ENCODE measurements at regions not wholly inside any gene's neighbourhood (a gene's known extent, or its start where the extent isn't known, plus 50 kb on each side); places are given as distances from the start of the nearest gene placed in this dataset.
A peak's percentile ranks its signal among the peaks of the same experiment; 100 is the strongest.

DNA sequence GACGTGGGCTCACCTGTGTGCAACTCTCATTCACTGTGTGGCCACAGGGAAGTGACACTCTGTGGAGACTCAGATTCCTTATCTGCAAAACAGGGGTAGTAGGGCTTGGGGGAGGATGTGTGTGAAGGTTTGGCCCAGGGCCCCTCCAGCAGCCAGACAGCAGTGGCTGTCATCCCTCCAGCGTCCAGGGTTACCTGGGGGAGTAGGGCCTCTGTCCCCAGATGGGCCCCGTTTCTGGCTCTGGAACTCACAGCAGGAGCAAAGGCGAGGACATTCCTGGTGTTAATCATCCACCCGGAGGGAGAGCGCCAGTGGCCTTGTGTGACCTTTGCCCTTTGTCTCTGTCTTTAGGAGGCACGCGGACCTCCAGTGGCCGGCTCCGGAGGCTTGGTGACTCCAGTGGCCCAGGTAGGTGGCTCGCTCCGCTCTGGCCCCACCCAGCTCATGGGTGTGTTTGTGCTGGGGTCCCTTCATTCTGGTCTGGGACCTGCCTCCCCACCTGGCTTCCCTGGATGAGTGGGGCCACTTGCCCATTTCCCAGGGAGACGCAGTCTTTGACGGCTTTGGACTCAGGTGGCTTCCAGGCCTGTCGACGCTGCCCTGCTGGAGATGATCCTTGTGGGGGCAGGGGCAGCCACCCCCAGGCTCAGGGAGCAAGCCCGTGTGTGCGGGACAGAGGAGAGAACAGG lies 166.2 kb downstream of the SEC14L1 start:
- no peak for DNase-seq (ENCODE audit: low spot score)

DNA sequence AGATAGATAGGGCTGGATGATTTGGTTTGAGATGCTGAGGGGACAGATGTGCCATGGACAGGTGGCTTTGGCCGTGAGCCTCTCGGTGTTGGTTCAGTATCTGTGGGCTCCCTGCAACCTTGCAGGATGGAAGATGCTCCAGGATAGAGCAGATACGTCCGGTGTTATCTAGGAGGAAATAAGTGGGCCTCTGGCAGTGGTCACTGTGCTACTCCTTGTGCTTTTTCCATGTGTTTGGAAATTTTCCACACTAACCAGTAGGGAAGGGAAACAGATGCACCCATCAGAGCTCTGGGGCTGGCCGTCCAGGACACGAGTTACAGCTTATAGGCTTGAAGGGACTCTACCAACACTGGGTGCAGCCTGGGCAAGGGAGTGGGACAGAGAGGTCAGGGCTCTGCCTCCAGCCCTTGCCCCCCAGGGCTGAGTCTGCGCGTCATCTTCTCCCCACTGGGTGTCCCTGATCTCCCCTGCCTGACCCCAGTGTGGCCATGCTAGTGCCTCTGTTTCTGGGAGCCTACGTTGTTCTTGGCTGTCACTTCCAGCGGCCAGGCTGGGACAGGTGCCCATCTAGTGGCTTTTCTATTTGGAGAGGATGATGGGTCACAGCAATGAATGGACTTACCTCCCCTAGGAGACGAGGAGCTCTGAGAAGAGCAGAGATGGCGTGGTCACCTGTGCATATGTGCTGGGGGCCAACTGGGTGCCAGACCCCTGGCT lies 166.9 kb downstream of the SEC14L1 start:
- no peak for DNase-seq (ENCODE audit: low spot score)

DNA sequence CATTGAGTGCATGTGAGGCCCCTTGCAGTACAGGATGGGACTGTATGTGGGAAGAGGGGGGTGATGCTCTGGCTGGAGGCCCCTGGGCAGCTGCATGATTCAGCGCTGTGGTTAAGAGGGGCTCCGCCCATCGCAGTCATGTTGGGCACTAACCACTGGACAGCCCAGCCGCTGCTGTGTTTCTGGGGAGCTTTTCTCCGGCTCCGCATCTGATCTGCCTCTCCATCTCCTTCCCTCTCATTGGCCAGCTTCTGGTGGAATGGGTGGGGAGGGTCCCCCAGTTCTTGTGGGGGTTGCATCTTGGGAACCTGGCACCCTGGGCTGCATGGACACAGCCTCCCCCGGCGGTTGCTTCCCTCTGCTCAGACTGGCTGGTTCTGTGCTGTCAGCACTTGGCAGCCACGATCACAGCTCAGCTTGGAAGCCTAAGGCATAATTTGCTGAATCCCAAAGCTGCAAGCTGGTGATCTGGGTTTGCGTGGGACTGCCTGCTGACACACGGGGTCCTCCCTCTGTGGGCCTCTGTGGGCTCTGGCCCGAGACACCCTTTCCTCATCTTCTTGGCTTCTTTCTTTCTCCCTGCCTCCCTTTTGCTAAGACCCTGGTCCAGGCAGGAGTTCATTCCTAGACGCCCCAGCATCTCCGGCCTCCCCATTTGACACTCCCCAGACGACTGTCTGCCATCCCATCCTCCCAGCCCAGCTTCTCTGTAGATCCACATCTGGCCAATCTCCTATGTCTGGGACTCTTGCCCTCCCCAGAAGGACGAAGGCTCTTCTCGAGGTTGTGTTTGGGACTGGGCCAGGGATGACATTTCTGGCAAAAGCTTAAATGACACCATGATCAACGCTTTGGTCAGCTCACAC lies 168.3 kb downstream of the SEC14L1 start:
- no peak for DNase-seq (ENCODE audit: low spot score)

DNA sequence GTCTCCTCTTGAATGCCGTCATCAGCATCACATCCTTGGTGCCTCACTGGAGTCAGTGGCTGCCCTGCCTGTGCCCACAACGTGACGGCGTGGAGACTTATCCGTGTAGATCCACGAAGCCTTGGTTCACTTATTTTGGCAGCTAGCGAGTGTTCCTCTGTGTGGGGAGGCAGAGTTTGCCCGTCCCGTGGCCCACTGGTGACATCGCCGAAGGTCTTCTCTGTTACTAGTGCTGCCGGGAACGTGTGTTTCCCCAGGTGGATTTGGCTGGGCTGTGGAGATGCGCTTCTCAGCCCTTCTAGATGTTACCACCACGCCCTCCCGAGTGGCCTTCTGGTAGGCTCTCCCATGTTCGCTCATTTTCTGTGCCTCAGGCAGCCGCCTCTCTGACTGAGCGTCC lies 169.6 kb downstream of the SEC14L1 start:
- DNase-seq (ENCODE audit: low spot score), result no peak

DNA sequence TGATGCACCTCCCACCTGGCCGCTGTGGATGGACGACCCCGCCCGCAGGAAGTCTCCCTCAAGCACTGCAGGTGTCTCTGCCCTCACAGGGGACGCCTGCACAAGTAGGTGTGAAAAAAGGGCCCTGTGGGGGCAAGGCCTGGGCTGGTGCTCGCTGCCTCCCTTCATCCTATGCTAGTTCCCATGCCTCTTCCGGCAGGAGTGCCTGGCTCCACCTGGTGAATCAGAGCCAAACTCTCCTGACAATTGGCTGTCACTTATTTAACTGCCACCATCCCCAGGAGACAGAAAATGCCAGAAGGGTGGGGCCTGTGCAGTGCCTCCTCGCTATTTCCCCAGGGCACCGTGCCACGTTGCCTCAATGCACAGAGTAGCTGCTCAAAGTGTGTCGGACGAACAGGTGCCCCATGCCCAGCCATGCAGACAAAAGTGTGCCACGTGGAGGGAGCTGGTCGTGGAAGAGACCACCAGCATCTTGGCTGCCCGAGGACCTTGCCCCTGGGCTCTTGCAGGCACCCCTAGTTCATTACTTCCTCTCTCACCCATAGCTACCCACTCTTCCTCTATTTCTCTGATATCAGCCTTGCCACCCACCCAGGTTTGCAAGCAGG lies 170.7 kb downstream of the SEC14L1 start:
- no peak for DNase-seq (ENCODE audit: low spot score)

DNA sequence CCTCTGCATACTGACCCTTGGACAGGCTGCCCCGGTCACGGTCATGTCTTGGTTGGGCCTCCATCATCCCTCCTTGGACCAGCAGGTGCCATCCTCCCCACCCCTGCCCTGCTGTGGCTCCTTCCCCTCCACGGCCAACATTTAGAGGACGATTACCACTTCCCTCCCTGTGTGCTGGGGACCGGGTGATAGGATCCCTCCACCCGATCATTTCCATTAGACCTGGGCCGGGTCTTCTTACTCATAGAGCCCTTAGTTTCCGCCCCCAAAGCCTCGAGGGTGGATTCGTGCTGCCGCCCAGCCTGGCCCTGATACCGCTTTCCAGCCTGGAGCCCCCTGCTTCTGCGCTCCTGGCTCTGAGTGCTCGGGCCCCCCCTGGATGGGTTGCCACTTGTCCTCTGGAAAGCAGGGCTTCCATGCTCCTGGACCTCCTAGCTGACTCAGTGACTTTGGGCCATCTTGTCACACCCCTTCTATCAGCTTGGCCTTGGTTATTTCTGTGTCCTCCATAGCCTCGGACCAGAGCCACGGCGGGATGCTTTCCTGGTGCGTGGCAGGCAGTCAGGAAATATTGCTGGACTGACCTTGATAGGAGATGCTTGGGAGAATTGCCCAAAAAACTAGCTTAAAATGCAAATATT lies 171.4 kb downstream of the SEC14L1 start:
- no peak for DNase-seq (ENCODE audit: low spot score)

DNA sequence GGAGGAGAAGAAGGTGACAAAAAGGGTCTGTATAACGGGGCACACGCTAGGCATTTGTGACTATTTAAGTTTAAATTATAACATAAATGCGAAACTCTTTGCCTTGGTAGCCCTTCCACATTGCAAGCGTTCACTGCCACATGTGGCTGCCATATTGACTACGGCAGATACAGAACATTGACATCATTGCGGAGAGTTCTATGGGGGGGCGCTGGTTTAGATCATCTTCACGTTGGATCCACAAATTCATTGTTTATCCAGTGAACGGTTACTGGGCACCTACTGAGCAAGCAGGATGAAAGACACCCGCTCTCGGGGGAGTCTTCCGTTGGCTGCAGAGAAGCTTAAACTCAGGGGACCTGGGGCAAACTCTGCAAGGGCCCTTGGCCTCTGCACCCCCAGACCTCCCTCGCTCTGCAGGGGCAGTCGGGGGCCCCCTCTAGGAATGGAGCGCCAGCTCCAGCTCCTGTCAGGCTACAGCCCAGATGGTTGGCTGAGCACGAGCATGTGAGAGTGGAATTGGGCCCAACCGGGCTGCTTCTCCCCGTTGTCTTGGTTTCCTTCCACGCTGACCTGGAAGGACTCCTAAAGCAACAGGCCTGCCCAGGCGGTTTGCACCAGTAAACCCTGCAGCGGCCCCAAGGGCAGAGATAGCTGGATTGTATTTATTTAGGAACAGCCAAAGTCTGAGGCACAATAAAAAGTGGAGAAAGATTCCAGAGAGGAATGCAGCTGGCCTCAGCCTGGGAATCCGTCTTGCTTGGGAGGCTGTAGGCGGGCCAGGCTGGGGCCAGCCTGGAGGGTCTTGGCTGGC lies 172.2 kb downstream of the SEC14L1 start:
- no peak for DNase-seq (ENCODE audit: low spot score)

DNA sequence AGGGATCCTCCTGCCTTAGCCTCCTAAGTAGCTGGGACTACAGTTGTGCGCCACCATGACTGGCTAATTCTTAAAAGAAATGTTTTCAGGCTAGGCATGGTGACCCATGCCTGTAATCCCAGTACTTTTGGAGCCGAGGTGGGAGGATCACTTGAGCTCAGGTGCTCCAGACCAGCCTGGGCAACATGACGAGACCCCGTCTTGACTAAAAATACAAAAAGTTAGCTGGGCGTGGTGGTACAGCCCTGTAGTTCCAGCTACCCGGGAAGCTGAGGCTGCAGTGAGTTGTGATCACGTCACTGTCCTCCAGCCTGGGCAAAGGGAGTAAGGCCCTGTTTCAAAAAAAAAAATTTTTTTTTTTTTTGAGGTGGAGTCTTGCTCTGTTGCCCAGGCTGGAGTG lies 173.1 kb downstream of the SEC14L1 start:
- no peak for DNase-seq (ENCODE audit: low spot score)

DNA sequence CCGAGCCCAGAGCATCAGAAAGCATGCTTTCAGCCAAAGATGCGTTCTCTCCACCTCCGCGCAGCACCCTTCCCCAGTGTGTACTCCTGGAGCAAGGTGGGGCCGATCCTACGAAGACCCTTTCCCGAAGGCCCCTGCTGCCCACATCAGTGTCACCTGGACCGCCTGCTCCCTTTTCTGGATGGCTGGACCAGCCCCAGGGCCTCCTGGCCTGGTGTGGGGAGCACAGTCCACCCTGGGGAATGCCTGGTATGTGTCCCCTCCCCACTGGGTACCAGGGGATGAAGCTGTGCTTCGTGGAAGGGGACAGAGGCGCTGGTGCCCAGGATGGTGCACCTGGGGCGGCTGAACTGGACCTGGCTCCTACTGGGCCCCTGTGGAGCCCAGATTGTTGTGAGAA lies 173.8 kb downstream of the SEC14L1 start:
- no peak for DNase-seq (ENCODE audit: low spot score)

DNA sequence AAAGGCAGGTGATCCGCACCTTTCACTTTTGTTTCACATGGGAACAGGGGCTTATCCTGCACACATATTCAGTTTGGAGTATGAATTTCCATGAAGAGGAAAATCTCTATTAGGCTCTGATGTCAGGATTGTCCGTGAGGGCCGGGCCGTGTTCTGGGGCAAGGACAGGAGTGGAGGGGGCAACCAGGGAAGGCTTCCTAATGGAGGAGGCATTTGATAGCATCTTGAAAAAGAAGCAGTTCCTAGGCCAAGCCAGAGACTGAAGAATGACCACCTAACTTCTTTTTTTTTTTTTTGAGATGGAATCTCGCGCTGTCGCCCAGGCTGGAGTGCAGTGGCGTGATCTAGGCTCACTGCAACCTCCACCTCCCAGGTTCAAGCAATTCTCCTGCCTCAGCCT lies 174.2 kb downstream of the SEC14L1 start:
- DNase-seq (ENCODE audit: low spot score), result no peak

DNA sequence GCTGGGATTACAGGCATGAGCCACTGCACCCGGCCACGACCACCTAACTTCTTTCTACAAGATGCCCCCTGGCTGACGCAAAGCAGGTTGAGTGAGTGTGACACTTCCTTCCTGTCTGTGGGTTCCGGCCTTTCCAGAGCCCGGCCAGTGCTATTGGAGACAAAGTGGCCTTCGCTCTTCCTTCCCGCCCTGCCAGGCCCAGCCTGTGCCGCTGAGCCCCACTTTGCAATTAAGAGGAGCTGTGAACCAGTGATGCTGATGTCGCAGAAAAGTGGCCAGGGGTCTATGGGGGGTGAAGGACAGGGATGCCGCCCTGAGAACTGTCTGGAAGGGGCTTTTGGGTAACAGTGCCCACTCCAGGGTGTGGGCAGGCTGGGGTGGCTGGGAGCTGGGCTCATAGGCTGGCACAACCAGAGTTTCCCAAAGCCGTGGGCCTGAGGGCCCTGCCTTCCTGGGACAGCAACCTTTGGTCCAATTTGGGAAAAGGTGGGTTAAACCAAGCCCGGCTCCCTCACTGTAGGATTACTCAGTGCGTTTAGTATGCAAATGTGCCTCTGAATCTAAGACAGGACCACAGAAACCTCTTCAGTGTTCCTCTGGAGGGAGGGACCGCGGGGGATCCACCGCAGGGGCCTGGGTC lies 174.9 kb downstream of the SEC14L1 start:
- peak; percentile 57 for DNase-seq (ENCODE audit: low spot score)

DNA sequence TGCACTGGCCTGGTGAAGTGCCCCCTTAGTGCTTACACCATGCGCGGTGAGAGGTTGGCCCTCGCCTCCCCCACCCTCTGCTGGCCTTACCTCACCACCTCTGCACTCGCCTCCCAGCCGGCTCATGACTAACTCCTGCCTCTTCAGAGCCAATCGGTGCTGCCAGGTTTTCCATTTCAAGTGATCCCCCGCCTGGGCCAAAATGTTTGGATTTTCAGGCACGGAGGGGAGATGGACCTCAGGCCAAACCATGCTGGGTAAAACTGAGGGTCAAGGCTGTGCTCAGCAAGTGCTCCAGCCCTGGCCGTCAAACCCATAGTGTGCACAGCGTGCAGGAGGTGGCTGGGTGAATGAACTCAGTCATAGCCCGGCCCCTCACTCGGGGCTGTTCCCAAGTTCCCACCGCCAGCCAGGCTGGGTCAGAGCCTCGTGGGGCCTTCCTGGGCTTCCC lies 175.4 kb downstream of the SEC14L1 start:
- no peak for DNase-seq (ENCODE audit: low spot score)

DNA sequence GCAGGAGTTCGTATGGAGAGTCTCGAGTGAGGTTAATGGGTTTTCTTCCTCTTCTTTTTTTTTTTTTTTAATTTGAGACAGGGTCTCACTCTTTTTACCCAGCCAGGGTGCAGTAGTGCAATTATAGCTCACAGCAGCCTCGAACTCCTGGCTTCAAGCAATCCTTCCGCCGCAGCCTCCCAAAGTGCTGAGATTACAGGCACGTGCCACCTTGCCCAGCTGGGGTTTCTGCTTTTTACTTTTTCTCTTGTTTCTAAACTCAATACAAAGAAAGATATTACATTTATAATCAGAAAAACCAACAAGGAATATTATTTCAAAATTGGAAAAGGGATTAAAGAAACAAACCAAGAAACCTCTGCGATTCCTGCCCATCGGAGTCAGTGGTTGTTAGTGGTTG lies 175.9 kb downstream of the SEC14L1 start:
- DNase-seq (ENCODE audit: low spot score), result no peak

DNA sequence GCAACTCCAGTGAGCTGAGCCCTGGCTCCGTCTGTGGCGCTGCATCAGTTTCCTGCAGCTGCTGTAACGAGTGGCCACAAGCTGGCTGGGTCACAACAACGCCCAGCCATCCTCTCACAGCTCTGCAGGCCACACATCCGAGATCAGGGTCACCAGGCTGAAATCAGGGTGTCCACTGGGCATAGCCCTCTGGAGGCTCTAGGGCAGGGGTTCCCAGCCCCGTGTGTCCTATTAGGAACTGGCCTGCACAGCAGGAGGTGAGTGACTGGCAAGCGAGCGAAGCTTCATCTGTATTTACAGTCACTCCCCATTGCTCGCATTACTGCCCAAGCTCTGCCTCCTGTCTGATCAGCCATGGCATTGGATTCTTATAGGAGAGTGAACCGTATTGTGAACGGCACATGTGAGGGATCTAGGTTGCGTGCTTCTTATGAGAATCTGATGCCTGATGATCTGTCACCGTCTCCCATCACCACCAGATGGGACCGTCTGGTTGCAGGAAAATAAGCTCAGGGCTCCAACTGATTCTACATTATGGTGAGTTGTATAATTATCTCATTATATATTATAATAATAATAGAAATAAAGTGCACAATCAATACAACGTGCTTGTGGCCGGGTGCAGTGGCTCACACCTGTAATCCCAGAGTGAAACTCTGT lies 176.5 kb downstream of the SEC14L1 start:
- no peak for DNase-seq (ENCODE audit: low spot score)

DNA sequence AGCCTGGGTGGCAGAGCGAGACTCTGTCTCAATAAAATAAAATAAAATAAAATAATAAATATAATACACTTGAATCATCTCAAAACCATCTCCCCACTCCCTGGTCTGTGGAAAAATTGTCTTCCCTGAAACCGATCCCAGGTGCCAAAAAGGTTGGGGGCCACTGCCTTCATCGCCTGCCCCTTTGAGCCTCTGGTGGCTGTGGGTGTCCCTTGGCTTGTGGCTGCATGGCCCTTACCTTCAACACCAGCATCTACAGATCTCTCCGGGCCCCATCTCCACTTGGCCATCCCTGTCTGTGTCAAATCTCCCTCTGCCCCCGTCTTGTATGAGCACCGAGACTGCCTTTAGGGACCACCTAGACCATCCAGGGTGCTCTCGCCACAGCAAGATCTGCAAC lies 177.3 kb downstream of the SEC14L1 start:
- DNase-seq (ENCODE audit: low spot score), result no peak

DNA sequence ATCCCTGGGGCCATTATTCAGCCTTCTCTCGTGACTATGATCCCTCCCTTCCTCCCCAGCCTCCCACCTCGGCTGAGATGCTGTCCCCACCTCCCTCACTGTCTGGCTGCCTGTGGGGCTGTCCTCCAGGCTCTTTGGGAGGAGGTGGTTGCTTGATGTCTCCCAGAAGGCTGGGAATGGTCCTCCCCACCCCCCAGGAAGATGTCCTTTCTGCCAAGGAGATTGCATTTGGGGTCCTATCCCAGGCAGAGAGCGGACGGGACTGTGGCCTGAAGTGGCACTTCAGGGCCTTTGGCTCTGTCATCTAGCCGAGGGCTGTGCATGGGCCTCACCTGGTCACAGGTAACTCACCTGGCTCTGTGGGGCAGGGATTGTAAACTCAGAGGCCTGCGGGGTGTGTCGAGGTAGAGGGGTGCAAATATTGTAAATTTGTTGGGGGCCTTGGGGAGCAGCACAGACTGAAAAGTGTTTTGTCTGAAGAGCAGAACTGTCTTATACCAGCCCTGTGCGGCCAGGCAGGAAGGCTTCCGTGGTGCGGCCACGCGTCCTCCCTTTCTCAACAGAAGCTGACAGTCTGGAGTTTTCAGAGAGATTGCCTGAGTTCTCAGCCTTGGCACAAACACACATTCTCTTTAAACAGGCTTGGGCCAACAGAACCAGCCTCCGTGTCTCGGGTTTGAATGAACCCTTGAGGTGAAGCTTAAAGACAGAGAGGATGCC lies 177.9 kb downstream of the SEC14L1 start:
- DNase-seq (ENCODE audit: low spot score), result no peak

DNA sequence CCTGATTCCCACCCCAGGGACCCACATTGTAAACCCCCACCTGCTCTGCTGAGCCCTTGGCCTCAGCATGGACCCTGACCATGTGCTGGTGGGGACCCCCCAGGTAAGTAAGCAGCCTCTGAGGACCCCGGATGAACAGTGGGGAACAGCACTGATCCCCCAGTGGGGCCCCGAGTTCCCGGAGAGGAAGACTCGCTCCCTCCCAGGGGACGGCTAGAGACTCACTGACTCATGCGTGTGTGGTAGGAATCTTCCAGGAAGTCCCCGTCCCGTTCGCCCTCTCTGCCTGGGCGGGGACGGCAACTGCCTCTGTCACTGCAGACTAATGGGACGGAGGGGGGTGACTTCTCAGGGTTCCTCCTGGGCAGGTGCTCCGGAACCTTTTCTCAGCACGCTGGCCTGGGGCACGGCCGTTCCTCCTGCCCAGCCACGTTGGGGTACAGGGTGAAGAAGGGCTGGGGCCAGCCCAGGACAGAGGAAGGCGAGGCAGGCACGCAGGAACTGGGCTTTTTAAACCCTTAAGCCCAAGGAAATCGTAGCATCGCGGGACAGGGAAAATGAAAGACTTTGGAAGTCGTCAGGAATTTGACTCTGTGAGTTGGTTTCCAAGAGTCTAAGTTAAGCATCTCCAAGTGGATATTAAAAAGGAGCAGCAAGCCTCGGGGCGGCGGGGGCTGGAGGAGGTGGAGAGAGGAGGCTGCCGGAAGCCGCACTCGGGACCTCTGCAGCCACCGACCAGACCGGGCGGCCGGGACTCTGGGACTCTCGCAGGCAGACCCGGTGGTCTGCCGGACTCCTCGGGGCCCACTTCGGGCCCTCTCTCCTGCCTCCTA lies 178.7 kb downstream of the SEC14L1 start:
- DNase-seq (ENCODE audit: low spot score), result no peak

DNA sequence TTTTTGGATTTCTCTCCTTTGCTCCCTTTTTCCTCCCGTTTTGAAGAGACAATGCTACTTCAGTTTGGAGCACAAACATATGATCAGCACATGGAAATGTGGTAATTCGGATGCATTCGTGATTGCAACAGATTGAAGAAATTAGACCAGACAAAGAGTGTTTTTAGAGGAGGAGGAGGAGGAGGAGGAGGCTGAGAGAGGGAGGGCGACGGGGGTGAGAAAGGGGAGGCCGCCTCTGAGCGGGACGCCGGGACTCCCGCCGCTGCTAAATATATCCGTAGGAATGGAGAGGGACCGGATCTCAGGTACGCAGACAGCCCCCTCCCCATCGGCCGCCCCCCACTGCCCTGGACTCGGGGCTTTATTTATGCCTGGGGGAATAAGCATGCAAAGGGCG lies 179.3 kb downstream of the SEC14L1 start:
- no peak for DNase-seq (ENCODE audit: low spot score)

Data from SK-N-DZ (cell line).